ENCODE measurements at regions not wholly inside any gene's neighbourhood (a gene's known extent, or its start where the extent isn't known, plus 50 kb on each side); places are given as distances from the start of the nearest gene placed in this dataset.

- WGBS (ENCODE audit: insufficient coverage, insufficient replicate concordance, low lambda C conversion rate, missing lambda C conversion rate) = 100% methylated on average over 1 of the region's 1 CpG
- Histone ChIP-seq H3K36me3 (ENCODE audit: control insufficient read depth in 2 of 2, insufficient read depth in 2 of 2, low read length in 1 of 2) (no peaks in the 10 kb centered on the region), H3K9me3 (replicated peaks; ENCODE audit: control insufficient read depth, insufficient read depth, low read length) (no peaks in the 10 kb centered on the region; the same call in 1 of the 3 replicates), H3K4me3 (no peak overlapping the region), H3K27ac (ENCODE audit: control insufficient read depth, insufficient read depth) (no peak overlapping the region), H3K4me2 (ENCODE audit: control insufficient read depth, insufficient read depth) (peak overlapping the region; percentile 18; the same call in 1 of the 2 replicates), H4K20me1 (ENCODE audit: control insufficient read depth, insufficient read depth) (no peaks in the 10 kb centered on the region), H3K27me3 (replicated peaks in 1 of 2; ENCODE audit: control insufficient read depth in 2 of 2, insufficient read depth in 2 of 2, low read length in 1 of 2) (no peaks in the 10 kb centered on the region), H3K4me1 (ENCODE audit: control insufficient read depth, insufficient read depth, low read length) (peaks cover 26% of the 10 kb centered on the region), H2AFZ (ENCODE audit: control insufficient read depth, low read depth, low read length) (no peak overlapping the region), H3K9ac (ENCODE audit: control insufficient read depth, insufficient read depth, low read length) (no peak overlapping the region), H3K79me2 (ENCODE audit: control insufficient read depth, insufficient read depth, low read length) (no peaks in the 10 kb centered on the region)
- intact Hi-C loops (cut with micrococcal nuclease; ENCODE audit: unreplicated experiment) = no loop called here
- SMC1A ChIA-PET (ENCODE audit: uncharacterized antibody, unreplicated experiment) = interaction anchor here (0.6 to 4.0 kb wide), 6 partner anchors 14 to 64 kb away, joined by 3 to 30 read pairs (median 4); no protein-coding TSS in a partner anchor
- POLR2A ChIA-PET = interaction anchor here (0.8 kb wide), 1 partner anchor 31 kb away, joined by 3 read pairs; no protein-coding TSS in a partner anchor
- FAIRE-seq (no peak), DNase-seq (ENCODE audit: low read depth, low spot score) (no peak), ATAC-seq (no peak)
- in situ Hi-C loops (cut with MboI) = no loop called here
- BruUV-seq (replicated peaks) = no TSS peak
- peak in 1 of 2 experiments; percentile 95; a peak in 2 of 4 replicates for TF ChIP-seq ETV6 (conservative IDR thresholded peaks at IDR 0.05 in 1 of 2, IDR thresholded peaks at IDR 0.05 in 1 of 2; ENCODE audit: borderline replicate concordance in 1 of 2, low read depth in 1 of 2)
- TF ChIP-seq IKZF1 (conservative IDR thresholded peaks at IDR 0.05) = no peak
- CTCF ChIA-PET = interaction anchor here (3.0 kb wide), 1 partner anchor 17 kb away, joined by 8 read pairs; no protein-coding TSS in a partner anchor
- RAD21 ChIA-PET (ENCODE audit: unreplicated experiment) = interaction anchor here (5.2 kb wide), 1 partner anchor 46 kb away, joined by 24 read pairs; no protein-coding TSS in a partner anchor
Measured at GRCh38 chr5:60538955-60539866, 160.8 kb downstream of the DEPDC1B start.

GRCh38 chr5:60538426-60538825 lies 161.5 kb downstream of the DEPDC1B start:
- ChIA-PET RAD21 (ENCODE audit: unreplicated experiment) (interaction anchor here (5.2 kb wide), 1 partner anchor 46 kb away, joined by 24 read pairs; no protein-coding TSS in a partner anchor), SMC1A (ENCODE audit: uncharacterized antibody, unreplicated experiment) (interaction anchor here (1.0 to 1.4 kb wide), 3 partner anchors 13 to 34 kb away, joined by 4 read pairs; no protein-coding TSS in a partner anchor), POLR2A (interaction anchor here (0.8 kb wide), 1 partner anchor 31 kb away, joined by 3 read pairs; no protein-coding TSS in a partner anchor), CTCF (interaction anchor here (3.0 kb wide), 1 partner anchor 16 kb away, joined by 8 read pairs; no protein-coding TSS in a partner anchor)
- H3K4me1 ChIP-seq (ENCODE audit: control insufficient read depth, insufficient read depth, low read length) = peaks cover 33% of the 10 kb centered on the region
- in situ Hi-C loops (cut with MboI) (no loop called here), intact Hi-C loops (cut with micrococcal nuclease; ENCODE audit: unreplicated experiment) (no loop called here)
- H3K9me3 ChIP-seq (replicated peaks; ENCODE audit: control insufficient read depth, insufficient read depth, low read length) = no peaks in the 10 kb centered on the region; the same call in 1 of the 3 replicates
- ATAC-seq (no peak), DNase-seq (ENCODE audit: low read depth, low spot score) (no peak), FAIRE-seq (no peak)
- H3K79me2 ChIP-seq (ENCODE audit: control insufficient read depth, insufficient read depth, low read length) = no peaks in the 10 kb centered on the region
- no peak overlapping the region for H2AFZ ChIP-seq (ENCODE audit: control insufficient read depth, low read depth, low read length)
- H3K4me2 ChIP-seq (ENCODE audit: control insufficient read depth, insufficient read depth) = no peak overlapping the region
- WGBS (ENCODE audit: insufficient coverage, insufficient replicate concordance, low lambda C conversion rate, missing lambda C conversion rate) = 50% methylated on average over 2 of the region's 2 CpGs
- H3K27ac ChIP-seq (ENCODE audit: control insufficient read depth, insufficient read depth) = no peak overlapping the region
- H3K36me3 ChIP-seq (ENCODE audit: control insufficient read depth in 2 of 2, insufficient read depth in 2 of 2, low read length in 1 of 2) = no peaks in the 10 kb centered on the region
- no peaks in the 10 kb centered on the region for H4K20me1 ChIP-seq (ENCODE audit: control insufficient read depth, insufficient read depth)
- H3K27me3 ChIP-seq (replicated peaks in 1 of 2; ENCODE audit: control insufficient read depth in 2 of 2, insufficient read depth in 2 of 2, low read length in 1 of 2) = no peaks in the 10 kb centered on the region
- H3K9ac ChIP-seq (ENCODE audit: control insufficient read depth, insufficient read depth, low read length) = no peak overlapping the region
- no peak overlapping the region for H3K4me3 ChIP-seq
- BruUV-seq (replicated peaks) = no TSS peak
- TF ChIP-seq HDAC6 (IDR thresholded peaks at IDR 0.05; ENCODE audit: unreplicated experiment) (no peak), EP300 (IDR thresholded peaks at IDR 0.05; ENCODE audit: borderline replicate concordance in 1 of 2, control insufficient read depth in 1 of 2, low read depth in 2 of 2, low read length in 2 of 2) (no peak), USF1 (IDR thresholded peaks at IDR 0.05; ENCODE audit: borderline replicate concordance, extremely low read length, insufficient read depth, low read depth, low read length) (no peak), NRF1 (conservative IDR thresholded peaks at IDR 0.05; ENCODE audit: low read depth, low read length) (no peak), RAD21 (IDR thresholded peaks at IDR 0.05; ENCODE audit: insufficient read depth, low read depth, low read length) (no peak), MAX (IDR thresholded peaks at IDR 0.05; ENCODE audit: low read depth, low read length) (no peak), TAF1 (IDR thresholded peaks at IDR 0.05; ENCODE audit: borderline replicate concordance, low read depth, low read length) (no peak), USF2 (IDR thresholded peaks at IDR 0.05; ENCODE audit: borderline replicate concordance, low read depth, low read length) (no peak)
